Head of caudate nucleus (tissue), 42 donors: ENCODE measurements at regions not wholly inside any gene's neighbourhood (a gene's known extent, or its start where the extent isn't known, plus 50 kb on each side); places are given as distances from the start of the nearest gene placed in this dataset.
"Not testable (repeated sequence)": the region's sequence is repeated elsewhere in the genome, so short reads cannot be mapped to it uniquely, and the experiment has no call there.

ENCODE experiments used
- DNase-seq, 42 donors: peaks; one replicate each; pipeline versions ENCODE4 v3.0.0 to v3.0.0-alpha.2; 2020 to 2021; ENCODE audit warnings: mixed read lengths in 7 of 42
- intact Hi-C: fragments of 100-400 bp; cut with DNase I; formaldehyde crosslinking; loops from one replicate; pipeline ENCODE4 v1.15.0; 2022

DNA sequence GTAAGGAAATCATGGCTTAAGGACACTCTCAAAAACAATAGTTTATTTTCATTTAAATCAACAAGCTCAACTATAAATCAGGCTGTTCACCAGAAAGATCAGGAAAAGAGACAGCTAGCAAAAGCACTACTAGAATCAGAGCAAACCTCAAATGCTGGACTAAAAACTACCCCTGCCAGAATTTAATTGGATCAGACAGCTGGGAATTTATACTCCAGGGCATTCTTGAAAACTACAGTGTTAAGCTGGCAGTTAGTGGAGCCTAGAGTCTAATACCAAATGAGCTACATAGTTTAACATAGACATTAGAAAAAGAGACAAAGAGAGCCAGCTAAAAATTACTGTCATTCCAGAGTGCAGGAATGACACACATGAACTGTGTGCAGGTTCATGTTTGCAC lies 1016.4 kb upstream of the CRIM1 start:
- DNase-seq: no peak
- intact Hi-C loops: no loop called here

DNA sequence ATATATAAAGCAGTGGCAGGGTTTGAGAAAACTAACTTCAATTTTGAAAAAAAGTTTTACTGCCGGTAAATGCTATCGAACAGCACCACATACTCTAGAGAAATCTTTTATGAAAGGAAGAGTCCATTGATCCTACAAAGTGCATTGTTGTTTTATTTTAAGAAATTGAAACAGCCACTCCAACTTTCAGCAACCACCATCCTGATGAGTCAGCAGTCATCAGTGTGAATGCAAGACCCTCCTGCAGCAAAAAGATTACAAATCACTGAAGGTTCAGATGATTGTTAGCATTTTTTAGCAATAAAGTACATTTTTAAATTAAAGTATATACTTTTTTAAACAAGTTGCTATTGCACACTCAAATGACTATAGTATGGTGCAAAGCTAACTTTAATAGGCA lies 1017.7 kb upstream of the CRIM1 start:
- intact Hi-C loops: no loop called here
- no peak for DNase-seq

DNA sequence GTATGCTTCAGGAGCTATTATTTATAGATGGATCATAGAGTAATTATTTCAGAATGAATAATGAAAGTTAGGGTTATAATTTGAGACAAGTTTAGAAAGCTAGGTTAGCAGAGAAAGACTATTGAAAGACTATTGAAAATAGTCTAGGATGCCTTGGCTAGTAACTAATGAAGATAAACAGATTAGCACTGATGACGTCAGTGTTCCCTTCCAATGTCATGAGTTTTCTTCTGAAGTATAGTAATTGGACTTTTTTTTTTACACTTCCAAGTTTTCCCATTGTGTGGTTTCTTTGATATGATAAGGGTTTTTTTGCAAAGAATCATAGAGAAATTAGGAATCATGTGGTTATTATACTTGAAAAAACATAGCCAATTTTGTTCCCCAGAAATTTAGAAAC lies 1041.5 kb upstream of the CRIM1 start:
- no peak for DNase-seq
- intact Hi-C loops: no loop called here

DNA sequence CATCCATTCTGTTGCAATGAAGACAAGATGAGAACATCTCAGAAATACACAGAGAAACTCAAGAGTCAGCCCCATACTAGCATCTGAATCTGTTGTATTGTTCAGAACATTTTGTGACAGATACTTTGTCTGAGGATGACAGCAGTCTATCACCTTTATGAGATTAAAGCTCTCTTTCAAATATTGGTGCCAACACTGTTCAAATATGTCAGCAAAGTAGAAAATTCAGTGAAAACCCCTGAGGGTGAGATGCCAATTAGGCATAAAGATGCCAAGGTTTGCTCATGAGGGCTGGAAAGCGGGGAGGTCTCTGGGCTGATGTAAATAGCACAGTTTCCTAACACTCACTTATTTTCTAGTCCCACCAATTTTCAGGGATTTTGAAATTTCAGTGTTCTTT lies 1054.2 kb upstream of the CRIM1 start:
- intact Hi-C loops: no loop called here
- DNase-seq: no peak

DNA sequence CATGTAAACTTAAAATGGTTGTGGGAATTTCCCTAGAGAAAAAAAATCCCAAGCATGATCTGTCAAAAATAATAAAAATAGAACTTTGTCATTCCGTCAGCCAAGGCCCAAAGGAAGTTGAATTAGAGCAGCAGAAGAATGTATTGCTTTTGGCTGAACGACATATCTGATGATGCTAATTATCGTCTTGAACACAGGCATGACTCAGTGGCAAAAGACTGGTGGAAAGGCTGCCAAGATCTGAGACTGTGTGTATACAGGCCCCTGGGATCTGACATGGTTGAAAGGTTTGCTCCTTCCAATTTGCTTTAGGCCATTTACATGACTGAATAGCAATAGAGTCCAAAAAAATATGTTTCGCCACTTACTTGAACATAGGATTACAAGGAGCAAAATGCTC lies 1057.1 kb upstream of the CRIM1 start:
- DNase-seq: peak in 2 of 42 donors; percentile 1 to 36
- intact Hi-C loops: no loop called here

DNA sequence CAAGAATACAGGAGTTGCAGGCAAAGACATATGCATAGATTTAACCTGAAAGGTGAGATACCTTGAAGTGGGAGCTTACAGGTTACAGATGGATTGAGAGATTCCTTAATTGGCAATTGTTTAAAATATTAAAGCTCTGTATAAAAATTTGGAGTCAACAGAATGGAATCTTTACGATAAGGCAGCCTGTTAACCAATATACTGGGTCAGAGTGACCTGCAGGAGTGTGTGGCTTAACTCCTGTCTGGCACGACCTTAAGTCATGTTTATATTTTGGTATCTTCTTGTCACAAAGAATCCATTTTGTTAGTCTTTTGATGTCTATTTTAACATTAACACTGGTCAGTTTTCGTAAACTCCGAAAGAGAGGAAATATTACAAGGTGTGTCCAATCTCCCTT lies 1058.2 kb upstream of the CRIM1 start:
- DNase-seq: no peak
- intact Hi-C loops: no loop called here

DNA sequence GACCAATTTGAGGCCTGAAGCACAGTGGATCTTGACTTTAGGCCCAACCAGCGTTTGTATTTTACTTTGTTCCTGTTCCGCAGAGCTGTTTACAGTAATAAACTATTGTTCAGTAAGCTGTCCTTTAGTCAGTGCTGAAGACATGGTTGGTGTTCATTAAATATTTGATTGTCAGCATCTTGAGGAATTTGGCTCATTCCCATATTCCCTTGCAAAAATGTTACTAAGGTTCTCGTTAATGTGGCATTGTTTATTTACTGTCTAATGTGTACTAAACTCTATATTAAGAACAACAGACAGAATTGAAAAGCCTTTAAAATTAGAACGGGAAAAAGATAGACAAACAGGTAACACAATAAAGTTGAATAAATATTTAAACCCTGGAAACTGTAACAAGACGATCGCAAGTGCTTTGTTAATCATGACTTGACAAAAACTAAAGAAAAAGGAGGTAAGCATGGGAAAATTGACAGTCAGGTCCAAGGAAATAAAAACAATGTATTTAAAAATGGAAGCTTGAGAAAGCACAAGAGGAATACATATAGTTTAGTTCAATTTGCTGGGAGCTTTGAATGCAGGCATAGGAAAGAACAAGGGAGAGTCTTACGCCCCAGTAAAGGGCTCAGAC lies 1060.8 kb upstream of the CRIM1 start:
- DNase-seq: no peak
- intact Hi-C loops: no loop called here

DNA sequence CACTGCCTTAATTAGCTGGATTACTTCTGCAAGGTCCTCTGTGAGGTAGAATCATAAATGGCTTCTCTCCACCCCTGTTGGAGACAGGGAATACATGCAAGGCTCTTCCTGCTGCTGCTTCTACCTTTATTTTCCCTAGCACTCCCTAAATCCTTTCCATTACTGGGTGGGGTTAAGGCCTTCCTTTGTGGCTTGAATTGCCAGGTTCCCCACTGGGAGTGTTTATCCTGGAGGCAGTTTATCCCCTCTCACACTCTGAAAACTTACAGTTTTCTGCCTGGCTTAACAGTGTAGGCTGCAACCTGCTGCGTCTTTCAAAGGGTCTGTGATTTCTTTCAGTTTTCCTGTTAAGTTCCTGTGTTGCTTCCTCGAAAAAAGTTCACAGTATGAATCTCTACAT lies 1062.3 kb upstream of the CRIM1 start:
- intact Hi-C loops: no loop called here
- DNase-seq: no peak

DNA sequence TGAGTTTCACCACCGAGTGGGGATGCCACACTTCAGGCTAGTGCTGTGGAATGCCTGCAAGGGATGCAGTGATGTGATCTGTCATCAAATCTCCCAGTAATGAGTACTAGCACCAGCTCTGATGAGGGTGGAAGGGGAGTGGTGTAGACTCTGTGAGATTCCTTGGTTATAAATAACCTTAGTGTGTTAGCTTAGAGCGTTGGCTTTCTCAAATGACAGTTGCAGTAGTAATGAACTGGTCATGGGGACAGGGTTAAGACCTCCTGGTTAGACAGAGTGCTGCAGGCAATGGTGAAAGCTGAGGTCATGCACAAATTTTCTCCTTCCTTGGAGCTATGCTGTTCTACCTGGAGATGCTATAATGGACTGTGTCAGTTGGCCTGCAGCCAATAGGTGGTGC lies 1063.4 kb upstream of the CRIM1 start:
- intact Hi-C loops: no loop called here
- no peak for DNase-seq

DNA sequence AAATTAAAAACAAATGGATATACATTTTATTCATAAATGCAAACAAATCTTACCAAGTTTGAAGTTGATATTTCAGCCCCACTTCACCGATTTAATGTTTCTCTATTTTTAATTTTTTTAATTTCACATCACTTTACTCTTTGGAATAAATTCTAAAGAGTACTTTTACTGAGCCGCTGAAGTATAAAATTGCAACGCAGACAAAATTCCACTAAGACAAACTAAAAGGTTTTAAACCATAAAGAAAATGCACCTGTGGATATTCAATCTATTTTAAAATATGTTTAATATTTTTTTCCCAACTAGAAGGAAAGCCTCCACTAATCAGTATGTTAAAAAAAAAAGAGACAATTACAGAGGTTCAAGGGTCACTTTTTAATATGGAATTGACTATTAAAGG lies 1073.9 kb upstream of the CRIM1 start:
- intact Hi-C loops: no loop called here
- no peak for DNase-seq

DNA sequence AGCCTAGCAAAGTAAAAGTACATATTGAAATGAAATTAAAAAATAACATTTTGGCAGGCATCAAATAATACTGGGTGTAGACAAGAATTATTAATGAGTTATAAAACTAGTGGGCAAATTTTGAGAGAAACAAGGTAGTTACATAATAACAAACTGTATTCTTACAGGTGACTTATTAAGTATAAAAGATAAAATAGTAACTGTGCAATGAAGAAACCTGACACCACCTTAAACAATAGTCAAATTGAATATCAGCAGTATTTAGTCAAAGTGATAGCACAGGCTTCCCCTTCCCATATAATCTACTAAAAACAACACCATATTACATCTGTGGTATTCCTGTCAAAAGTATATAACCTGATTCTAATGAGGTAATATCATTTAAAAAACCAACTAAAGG lies 1099.8 kb upstream of the CRIM1 start:
- intact Hi-C loops: no loop called here
- DNase-seq: no peak

DNA sequence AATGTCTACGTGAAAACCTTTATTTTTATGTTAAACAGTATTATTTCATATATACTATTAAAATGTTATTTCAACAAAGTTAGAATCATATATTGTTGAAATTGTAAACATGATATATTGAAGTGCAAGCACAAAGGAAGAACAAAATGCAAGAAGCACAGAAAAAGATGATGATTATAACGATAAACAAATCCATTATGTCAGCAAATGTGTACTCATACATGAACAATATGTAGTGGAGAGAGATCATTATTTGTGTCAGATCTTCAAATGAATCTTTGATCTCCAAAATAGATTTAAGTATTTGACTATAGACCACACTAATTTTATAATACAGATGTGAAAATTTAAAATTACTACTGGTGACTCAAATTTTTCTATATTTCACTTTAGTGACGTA lies 1104.4 kb upstream of the CRIM1 start:
- DNase-seq: no peak
- intact Hi-C loops: no loop called here

DNA sequence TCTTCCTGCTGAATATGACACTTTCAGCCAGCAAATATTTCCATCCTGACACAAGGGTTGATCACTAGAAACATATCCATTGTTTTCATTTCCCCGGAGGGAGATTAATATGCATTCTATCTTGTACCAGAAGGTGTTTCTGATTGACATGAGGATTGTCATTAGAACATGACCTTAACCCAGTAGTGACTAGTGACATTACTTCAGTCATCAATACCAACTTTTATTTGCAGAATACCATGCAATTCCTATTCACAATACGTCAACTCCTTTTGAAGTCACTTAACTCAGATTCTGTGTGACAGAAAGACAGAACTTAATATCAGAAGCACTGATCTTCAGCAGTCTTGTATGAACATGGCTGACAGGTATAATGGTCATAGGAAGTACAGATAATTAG lies 1108.9 kb upstream of the CRIM1 start:
- intact Hi-C loops: no loop called here

DNA sequence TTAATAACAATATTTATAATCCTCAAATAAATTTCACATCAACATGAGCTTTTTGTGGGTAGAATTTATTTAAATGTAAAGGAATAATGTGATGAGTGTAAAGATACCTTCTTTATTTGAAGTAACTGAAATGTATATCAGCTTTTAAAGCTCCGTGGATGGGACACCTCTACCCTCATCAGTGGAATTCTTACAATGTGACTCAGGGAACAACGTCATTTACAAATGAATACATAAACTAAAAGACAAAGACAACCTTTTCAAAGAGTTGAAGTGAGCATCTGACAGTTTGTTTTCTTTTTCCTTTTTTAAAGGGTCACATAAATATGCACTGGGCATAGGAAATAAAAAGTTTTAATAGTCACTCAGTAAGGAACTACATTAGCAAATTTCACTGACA lies 1127.0 kb upstream of the CRIM1 start:
- intact Hi-C loops: no loop called here
- no peak for DNase-seq

More for the DNA sequence above, 1108.9 kb upstream of the CRIM1 start:
- no peak for DNase-seq

DNA sequence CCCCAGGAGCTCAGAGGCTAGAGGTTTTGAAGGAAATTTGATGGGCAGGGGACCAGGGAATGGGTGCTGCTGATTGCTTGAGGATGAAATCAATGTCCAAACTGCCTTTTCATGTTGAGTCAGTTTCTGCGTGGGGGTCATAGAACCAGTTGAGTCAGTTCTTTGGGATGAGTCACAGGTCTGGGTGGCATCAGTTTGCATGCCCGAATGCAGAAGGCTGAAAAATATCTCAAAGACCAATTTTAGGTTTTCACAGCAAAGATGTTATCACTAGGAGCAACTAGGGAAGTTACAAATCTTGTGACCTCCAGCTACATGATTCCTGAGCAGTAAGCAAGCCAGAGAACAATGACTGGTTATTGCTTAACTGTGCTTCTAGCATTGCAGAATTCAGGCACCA lies 1135.1 kb upstream of the CRIM1 start:
- DNase-seq: no peak
- intact Hi-C loops: no loop called here

DNA sequence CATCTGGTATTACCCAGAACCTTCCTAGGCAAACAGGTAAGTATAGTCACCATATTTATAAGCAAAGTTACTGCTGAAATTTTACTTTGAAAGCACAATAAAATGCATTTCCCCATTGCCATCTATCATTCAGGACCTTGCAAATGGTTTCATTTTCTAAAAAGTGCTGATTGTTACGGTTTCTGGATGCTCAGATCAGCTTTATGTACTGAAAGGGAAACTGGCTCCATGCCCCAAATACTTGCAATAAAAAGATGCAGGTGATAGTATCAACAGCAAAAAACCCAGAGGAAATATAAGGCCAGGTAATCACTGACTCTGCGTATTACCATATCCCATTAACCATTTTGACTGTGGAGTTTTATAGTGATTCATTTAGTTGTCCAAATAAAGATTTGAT lies 1150.7 kb upstream of the CRIM1 start:
- intact Hi-C loops: no loop called here

DNA sequence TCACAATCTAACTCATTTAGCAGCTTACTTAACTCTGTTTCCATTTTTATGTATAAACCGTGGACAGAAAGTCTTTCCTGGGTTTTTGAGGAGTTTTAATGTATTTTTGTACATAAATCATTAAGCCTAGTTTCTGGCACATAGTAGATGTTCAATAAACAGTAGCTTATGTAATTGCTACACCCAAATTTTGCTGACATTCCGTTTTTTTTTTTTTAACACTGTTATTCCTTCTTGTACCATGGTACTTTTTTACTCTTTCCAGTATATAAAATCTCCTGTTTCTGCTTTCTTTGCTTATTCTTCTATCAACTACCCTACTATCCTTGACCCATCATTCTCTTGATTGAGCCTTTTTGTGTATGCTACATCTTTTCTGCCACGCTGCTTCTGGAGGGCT lies 1151.3 kb upstream of the CRIM1 start:
- no peak for DNase-seq
- intact Hi-C loops: no loop called here

More for the DNA sequence above, 1150.7 kb upstream of the CRIM1 start:
- DNase-seq: no peak

DNA sequence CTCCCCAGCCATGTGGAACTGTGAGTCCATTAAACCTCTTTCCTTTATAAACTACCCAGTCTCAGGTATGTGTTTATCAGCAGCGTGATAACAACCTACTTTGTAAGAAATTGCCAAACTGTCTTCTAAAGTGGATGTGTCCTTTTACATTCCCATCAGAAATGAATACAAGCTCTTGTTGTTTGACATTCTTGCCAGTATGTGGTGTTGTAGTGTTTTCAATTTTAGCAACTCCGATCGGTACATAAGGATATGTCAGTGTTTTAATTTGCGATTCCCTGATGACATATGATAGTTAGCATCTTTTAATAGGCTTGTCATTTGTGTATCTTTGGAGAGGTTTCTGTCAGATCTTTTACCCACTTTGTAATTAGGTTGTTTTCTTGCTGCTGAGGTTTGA lies 1156.3 kb upstream of the CRIM1 start:
- intact Hi-C loops: no loop called here
- DNase-seq: no peak

DNA sequence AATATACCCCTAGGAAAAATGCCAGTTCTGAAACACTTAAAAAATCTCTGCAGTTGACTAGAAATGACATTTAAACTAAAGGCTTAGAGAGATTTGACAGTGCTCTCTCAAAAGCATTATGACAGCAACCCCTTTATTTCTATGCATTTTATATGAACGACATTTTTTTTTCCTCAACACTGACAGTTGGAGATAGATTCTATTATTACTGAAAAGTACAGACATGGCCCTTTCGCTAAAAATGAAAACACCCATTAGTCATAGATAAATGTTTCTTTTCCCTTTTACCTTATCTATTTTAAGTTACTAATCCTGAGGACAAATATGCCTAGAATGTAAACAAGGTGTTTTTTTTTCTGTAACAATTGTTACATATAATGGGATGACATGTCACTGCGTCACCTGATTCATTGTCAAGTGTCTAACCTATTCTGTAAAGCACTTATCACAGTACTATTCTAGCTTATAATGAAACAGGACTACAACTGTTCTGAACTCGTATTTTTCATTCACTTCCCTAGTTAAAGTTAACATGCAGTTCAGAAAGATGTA lies 1169.6 kb upstream of the CRIM1 start:
- no peak for DNase-seq
- intact Hi-C loops: no loop called here

DNA sequence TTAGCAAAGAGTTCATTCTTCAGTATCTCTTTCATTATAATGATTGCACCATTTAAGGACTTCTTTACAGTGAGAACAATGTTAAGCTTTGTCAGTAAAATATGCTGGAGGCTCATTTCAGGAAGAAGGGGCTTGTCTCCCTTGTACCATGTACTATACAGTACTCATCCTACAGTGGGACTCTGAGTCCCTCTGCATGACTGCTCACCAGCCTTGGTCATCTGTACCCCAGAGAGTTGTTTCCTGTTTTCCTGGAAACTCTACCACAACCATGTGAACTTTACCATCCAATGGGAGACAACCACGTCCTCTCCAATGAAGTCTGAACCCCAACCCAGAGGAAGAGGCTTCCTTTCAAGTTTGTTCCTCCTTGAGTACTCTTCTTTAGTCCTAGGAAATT lies 1171.1 kb upstream of the CRIM1 start:
- intact Hi-C loops: no loop called here
- DNase-seq: no peak

DNA sequence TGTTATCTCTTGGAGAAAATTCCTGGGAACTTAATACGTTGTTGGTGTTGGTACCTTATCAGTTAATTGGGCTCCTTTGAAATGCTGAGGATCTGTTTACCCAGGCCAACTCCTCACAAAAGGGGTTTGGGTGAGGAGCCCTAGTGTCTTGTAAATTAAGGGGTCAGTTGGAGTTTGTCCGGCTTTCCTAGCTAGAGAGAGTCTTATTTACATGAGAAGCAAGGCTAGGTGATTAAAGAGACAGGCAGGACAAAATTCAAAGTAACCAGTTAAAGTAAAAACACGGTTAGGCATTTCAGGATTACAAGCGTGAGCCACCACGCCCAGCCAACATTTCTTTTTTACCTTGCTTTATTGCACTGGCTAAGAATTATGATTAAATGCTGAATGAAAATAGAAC lies 1178.9 kb upstream of the CRIM1 start:
- DNase-seq, intact Hi-C loops: not testable (repeated sequence)

DNA sequence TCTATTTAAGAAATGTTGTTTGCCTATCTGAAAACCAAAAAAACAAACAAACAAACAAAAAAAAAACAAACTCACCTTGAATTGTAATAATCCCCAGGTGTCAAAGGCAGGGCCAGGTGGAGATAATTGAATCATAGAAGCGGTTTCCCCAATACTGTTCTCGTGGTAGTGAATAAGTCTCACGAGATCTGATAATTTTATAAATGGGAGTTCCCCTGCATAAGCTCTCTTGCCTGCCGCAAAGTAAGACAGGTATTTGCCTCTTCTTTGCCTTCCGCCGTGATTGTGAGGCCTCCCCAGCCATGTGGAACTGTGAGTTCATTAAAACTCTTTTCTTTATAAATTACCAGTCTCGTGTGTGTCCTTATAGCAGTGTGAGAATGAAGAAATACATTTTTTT lies 1180.7 kb upstream of the CRIM1 start:
- intact Hi-C loops: no loop called here
- DNase-seq: no peak
